GM19455 (cell line): ENCODE measurements at regions not wholly inside any gene's neighbourhood (a gene's known extent, or its start where the extent isn't known, plus 50 kb on each side); places are given as distances from the start of the nearest gene placed in this dataset.
"Not testable (repeated sequence)": the region's sequence is repeated elsewhere in the genome, so short reads cannot be mapped to it uniquely, and the experiment has no call there.

Experiments
- ATAC-seq: cut with Tn5 transposase; IDR thresholded peaks from one replicate; pipeline ENCODE4 v1.9.1; 2021; ENCODE audit not compliant: unreplicated experiment

DNA sequence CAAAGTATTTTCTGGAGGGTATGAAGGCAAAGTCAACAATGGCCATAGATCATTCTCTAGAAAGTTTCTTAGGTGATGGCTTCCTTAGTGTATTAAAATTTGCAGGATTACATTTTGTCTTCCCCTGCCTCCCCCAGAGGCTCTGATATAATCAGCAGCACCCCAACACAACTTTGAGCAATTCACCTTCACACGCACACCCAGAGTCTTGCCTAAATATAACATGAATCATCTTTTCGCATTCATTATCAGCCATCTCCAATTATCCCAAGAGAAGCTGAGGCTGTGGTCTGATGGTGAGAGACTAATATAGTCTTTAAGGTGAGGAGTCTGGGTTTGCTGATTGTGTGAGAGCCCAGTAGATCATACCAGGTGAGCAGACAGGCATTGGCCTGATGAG is 343.0 kb downstream of the RRAGC start:
- ATAC-seq = no peak

DNA sequence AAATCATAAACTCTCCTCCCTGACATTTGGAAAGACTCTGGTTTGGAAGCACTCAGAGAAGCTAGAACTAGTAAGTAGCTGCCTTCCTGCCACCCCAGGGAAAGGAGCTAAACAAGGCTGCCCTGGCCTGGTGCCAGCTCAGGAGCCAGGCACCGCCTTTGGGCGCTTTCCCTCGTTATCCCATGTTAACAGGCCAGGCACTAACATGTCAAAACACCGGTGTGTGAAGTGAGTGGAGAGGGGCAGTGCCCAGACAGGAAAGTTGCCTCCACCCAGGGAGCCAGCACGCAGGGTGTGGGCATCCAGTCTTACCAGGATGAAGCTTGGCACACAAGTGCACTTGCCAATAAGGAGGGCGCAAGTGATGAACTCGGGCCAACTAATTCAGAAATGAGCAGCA is 346.8 kb downstream of the RRAGC start:
- no peak for ATAC-seq

DNA sequence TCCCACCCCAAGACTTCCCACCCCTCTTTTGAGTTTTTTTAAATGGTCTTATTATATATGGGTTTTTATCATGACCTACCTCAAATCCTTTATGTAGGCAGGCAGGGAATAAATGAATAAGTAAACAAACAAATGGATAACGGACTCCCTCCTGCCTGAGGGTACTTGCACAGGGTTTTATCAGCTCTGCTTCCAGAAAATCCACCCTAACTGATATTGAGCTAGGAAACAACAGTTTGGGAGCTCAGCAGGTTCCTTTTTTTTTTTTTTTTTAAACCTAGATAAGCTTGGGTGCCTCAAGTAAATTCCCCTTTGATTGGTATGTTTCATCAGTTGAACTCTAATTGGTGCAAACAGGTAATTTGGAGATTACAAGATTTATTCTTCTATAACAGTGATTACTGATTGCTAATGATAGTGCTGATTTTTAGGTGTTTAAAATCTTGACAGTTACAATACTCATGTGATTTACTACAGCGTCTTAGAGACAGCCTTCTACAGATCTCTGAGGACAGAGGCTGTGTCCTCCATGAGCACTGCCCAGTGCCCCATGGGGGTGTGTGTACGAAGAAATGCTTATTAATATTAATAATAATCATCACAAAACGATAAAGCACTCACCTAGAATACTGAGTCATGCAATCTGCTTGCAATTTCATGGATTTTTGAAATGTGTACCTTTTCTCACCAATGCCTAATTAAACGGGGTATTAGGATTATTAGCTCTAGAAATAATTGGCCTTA is 347.4 kb downstream of the RRAGC start:
- no peak for ATAC-seq

DNA sequence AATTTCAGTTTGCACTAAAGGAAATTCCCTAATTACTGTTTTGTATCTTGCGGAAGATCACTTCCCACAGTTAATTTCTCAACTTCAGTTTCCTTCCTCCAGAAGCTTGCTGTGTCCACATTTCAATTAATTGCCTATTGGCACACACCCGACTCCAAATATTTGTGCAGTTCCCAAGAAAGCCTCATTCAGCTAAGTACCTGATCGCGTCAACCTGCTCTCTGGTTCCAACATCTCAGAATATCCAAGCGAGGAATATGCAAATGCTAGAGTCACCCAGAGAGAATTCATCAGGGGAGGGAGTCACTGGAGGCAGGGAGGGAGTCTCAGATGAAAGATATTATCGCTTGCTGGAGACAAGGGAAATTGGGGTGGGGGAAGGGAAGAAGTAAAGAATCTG is 351.3 kb downstream of the RRAGC start:
- ATAC-seq = no peak

DNA sequence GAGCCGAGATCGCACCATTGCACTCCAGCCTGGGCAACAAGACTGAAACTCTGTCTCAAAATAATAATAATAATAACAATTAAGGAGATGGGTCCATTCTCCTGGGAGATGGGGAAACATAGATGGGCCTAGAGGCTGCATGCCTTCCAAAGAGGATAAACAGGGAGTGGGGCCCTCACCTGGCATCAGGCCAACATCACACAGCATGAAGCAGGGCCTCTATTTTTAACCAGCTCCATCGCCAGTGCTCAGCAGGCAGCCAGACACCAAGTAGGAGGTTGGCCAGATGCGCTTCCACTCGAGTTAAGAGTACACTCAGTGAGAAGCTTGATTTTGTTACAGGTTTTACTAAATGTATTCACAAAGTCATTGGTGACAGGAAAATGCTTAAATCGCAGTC is 352.0 kb downstream of the RRAGC start:
- no peak for ATAC-seq

DNA sequence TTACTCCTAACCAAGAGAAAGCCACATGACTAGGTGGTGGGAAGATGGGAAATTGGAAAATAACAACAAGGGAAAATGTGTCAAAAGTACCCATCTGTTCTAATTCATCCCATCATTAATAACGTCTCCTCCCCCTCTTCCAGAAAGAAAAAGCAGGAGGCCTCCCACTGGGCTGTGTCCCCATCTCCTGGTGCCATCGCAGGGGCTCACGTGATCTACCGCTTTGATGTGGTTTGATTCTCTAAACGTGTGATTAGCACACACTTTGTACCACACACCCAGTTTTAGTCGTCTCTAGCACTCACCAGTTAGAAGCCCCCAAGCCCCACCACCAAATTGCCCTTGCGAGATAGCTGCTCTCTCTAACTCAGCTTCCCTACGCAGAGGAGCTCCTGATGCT is 353.6 kb downstream of the RRAGC start:
- no peak for ATAC-seq

DNA sequence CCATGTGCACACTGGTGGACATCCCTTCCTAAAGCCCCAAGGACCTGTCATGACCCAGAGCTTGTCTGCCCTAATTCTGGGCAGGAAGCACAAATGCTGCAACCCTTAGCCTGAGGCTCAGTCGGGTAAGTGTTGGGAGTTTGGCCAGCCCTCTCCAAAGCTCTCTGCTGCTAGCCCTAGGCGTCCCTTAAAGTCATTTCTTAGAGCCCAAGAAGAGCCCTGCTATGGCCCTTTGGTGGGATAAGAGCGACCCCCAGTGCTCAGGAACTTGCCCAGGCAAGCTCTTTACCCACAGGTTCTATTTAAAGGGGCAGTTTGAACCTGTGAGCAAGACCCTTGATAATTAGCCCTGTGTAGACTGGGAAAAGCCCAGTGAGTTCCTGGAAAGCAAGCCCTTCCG is 356.8 kb downstream of the RRAGC start:
- no peak for ATAC-seq

DNA sequence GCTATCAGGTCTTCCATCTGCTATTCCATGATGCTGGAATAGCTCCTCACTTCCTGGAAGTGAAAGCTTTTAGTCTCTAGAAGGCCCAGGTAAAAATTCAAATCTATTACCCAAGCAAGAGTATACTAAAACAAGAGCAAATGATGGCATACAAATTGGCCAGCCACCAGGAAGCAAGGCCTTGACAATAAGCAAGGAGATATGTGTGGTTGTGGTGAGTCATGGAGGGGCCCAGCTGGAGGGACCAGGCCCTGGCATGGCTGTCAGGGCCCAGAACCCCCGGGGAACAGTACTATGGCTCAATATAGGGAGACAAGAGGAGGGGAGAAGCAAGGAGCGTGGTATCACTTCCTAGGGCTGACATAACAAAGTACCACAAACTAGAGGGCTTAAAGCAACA is 358.7 kb downstream of the RRAGC start:
- no peak for ATAC-seq

DNA sequence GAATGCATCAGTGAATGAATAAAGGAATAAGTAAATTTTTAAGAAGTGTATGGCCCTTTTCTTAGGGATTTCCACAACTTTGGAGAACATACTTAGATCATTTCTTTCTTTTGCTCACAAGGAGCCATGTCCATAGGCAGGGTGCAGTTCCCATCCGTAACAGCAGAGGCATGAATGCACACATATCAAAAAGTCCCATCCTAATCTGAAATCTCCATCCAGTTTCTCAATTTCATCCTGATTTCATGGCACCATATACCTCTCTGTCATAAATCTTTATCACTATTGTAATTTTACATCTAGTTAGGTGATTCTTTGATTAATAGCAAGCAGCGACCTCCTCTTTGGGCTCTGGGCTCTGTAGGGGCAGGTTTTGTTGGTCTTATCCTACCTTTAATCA is 359.2 kb downstream of the RRAGC start:
- ATAC-seq = no peak

DNA sequence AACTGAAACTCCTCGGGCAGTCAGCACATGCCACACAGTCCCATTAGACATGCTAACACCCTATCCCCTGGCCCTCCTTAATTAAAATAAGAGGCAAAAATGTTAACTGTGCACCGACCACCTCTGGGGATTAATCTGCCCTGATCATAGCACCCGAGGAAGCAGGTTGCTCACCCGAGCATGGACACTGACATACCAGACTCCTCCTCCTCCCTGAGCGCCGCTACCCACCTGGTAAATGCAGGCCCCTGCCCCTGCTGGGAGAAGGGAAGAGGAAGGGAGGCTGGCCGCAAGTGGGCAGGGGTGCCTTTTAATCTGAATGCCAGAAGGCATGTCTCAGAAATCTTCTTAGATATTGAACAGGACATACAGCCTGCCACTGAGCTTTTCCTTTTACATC is 360.9 kb downstream of the RRAGC start:
- ATAC-seq = no peak

DNA sequence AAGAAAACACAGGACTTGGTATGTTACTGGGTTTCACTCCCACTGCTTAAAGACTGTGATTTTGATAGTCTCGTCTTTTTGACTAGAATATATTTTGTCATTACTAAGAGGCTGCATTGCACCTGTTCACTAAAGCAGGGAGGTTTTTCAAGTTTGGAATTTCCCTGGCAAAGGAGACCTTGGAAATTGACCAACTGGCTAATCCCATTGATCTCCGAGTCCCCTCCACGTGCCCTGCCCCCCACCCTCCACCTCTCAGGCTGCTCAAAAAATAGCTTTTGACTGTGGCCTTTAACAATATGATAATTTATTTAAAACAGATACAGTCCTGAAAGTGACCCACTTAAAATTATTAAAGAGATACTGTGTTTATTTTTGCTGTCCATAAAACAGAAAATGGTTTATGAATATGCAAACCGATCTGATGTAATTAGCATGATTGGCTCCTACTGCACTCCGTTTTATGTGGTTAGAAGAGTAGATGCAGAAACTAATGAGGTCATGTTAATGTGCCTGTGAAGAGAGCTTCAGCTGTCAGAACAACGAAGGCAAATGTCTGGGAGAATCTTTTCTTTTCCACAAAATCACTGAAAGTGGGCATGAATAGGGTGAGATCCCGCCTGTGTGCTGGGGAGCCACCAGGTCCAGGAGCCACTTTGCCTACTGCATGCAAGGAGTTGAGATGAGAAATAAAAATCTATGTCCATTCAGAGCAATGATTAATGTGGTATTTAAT is 361.5 kb downstream of the RRAGC start:
- ATAC-seq = no peak

DNA sequence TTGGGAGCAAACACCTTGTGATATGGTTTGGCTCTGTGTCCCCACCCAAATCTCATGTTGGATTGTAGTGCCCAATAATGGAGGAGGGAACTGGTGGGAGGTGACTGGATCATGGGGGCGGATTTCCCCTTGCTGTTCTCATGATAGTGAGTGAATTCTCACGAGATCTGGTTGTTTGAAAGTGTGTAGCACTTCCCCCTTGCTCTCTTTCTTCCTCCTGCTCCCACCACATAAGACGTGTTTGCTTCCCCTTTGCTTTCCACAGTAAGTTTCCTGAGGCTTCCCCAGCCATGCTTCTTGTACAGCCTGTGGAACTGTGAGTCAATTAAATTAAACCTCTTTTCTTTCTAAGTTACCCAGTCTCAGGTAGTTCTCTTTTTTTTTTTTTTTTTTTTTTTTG is 366.3 kb downstream of the RRAGC start:
- ATAC-seq = not testable (repeated sequence)

DNA sequence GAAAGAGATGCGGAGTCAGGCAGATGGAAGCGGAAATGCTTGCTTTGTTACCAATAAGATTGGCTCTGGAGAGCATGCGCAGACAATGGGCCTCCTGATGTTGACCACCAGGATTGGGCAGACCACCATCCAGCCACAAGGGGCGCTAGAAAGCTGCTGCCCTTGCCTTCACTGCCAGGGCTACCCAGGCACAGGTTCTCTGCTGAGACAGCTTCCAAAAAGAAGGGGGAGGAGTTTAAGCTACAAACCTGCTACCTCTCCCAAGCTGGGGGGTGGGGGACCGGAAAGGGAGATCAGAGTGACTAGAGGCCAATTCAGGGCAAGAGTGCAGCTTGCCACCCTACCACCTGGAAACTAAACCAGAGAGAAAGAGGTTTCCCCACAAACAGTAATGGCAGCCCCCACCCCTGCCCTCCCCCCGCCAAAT is 369.7 kb downstream of the RRAGC start:
- no peak for ATAC-seq

DNA sequence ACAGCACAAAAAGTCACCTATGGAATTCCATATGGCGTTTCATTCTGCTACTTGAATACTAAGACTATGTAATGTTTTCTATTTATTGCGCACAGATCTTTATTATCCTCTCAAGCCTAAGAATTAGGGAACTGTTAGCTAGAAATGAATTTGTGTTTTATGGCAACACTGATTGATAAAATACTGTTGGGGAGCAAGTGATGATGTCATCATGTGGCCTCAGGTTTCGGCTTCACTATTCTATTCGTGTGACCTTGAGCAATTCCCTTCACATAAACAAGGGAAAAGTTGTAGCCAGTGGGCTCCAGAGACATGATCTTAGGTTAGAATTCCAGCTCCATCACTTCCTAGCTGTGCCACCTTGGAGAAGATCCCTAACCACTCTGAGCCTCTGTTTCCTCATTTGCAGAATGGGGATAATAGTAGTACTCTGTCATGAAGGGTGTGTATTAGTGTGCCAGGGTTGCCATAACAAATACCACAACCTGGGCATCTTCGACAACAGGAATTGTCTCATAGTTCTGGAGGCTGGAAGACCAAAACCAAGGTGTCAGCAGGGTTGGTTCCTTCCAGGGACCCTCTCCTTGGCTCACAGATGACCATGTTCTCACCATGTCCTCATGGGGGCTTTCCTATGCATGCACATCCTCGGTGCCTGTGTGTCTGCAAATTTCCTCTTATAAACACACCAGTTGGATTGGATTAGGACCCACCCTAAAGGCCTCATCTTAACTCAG is 371.2 kb downstream of the RRAGC start:
- ATAC-seq = no peak

DNA sequence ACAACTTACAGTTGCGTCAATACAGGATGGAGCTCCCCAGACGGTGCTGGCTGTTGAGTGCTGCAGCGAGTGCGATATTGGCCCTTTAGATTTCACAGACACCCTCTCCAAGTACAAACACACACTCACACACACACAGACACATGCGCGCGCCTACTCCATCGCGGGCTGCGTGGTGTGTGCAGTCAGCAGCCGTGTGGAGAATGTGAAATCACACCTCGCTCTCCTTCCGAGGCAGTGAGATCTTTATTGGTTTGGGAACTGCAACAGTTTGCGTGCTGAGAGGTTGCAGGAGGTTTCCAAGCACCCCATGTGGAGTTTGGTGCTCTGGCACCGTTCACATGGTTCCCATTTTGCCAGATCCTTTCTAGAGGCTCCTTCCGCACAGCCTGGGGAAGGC is 372.2 kb downstream of the RRAGC start:
- ATAC-seq = no peak

DNA sequence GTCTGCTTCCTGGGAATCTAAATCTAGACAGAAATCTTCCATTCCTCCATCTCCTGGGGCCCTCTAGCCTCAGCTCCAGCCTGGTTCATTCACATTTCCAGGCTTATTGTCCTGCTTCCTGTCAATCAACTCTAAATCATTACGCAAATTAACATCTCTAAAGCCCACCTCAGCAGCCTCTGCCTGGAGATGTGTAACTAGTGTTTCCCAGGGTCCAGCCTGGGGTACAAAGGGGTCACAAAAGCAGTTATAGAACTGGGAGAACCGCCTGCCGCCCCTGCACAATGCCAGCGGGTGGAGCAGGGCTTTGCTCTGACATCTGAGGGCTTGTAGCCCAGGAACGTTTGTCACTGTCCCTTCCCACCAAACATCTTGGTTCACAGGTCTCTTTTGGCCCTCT is 373.5 kb downstream of the RRAGC start:
- no peak for ATAC-seq

DNA sequence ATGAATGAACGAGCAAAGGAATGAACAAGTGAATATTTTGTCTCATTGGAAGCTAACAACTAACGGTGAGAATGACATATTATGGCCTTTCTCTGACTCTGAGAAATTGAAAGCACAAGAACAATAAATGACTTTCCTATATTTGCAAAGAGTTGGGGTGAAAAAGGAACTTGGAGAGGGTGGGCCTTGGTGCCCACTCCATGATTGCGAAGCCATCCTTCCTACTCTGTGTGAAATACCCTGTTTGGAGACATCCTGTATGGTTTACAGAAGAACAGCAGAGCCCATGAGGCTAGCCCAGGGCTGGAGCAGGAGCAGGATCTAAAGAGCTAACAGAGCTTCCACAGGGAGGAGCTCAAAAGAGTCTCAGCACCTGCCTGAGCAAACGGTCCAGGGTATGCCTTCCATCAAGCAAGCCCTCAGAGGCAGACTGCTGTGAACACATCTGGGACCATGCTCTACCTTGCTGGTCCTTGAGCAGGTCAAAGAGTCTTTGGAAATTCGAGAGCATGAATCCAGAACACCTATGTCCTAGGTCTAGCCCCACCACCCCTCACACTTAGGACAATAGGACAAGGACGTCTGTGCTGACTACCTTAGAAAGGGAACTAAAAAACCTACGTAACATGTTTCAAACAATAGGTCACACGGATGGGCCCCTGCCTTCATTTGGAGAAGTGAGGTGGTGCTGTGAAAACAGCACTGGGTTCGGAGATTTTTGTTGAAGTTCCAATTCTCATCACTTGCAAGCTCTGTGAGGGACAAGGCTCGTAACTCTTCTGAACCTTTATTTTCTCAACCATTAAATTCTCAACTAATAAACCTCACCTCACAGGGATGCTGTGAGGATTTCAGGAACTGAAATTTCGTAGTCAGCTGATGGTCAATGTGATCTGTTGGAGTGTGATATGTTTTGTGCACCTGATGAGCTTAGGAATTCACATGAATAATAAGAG is 377.4 kb downstream of the RRAGC start:
- ATAC-seq = no peak

DNA sequence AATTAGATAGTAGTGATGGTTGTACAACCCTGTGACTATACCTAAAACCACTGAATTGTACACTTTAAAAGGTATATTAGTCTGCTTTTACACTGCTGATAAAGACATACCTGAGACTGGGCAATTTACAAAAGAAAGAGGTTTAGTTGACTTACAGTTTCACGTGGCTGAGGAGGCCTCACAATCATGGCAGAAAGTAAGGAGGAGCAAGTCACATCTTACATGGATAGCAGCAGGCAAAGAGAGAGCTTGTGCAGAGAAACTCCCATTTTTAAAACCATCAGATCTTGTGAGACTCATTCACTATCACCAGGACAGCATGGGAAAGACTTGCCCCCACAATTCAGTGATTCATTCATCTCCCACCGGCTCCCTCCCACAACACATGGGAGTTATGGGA is 379.9 kb downstream of the RRAGC start:
- not testable (repeated sequence) for ATAC-seq

DNA sequence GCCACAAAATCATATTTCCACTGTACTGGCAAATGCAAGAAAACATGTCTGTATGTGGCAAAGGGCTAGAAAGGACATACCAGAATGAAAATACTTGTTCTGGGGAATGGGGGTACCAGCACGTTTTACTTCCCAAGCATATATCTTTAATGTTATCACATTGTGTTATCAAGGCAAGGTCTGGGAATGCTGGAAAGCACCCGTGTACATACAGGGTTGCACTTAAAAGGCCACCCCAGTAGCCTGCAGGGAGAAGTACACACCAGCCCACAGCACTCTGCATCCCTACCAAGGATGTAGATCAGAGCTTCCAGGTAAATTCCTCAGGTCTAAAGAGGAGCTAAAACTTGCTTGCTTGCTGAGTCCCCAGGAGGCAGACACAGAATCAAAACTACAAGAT is 381.8 kb downstream of the RRAGC start:
- no peak for ATAC-seq

DNA sequence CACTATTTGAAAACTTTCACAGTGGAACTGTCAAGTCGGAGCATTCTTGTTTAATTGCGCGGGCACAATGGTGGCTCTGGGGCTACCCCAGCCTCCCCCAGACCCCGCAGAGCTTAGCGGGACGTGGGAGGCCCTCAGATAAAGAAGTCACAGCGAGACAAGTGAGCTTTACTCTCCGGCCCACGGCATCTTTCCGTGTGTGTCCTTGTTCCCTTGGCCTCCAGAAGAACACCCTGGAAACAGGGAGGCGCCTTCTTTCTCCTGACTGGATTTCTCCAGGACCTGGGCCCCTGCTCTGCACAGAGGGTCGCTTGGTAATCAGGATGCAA is 382.8 kb downstream of the RRAGC start:
- no peak for ATAC-seq
